PFSK-1 (cell line): ENCODE measurements at regions not wholly inside any gene's neighbourhood (a gene's known extent, or its start where the extent isn't known, plus 50 kb on each side); places are given as distances from the start of the nearest gene placed in this dataset.

ENCODE experiments used
- FOXP2 ChIP-seq: optimal IDR thresholded peaks from 2 replicates; pipeline ENCODE3; 2011; ENCODE audit warnings: borderline replicate concordance, control low read depth, inconsistent platforms; ENCODE audit not compliant: insufficient read depth; ENCODE audit errors: extremely low read length, extremely low read depth
- POLR2AphosphoS5 ChIP-seq: IDR thresholded peaks from 2 replicates; pipeline ENCODE4 v1.6.1; 2012; ENCODE audit warnings: low read depth, mild to moderate bottlenecking, control low read depth, low read length, moderate library complexity
- REST ChIP-seq, 2 experiments: IDR thresholded peaks; 2 replicates each; pipeline versions ENCODE4 v1.6.1 to v1.8.0; 2011 to 2012; ENCODE audit warnings: low read depth in 2 of 2, low read length in 2 of 2, control low read depth in 1 of 2, inconsistent platforms in 1 of 2, mild to moderate bottlenecking in 1 of 2, moderate library complexity in 1 of 2; ENCODE audit not compliant: insufficient read depth in 1 of 2
- SIN3A ChIP-seq: IDR thresholded peaks from 2 replicates; pipeline ENCODE4 v1.6.1; 2012; ENCODE audit warnings: mild to moderate bottlenecking, low read length, moderate library complexity, borderline replicate concordance; ENCODE audit not compliant: insufficient read depth
- TAF1 ChIP-seq: IDR thresholded peaks from 2 replicates; pipeline ENCODE4 v1.6.1; 2012; ENCODE audit warnings: low read length, control low read depth, borderline replicate concordance; ENCODE audit not compliant: insufficient read depth

- TF ChIP-seq POLR2AphosphoS5 (no peak), FOXP2 (no peak), TAF1 (no peak), REST (IDR thresholded peaks at IDR 0.05; ENCODE audit: insufficient read depth in 1 of 2, low read depth in 2 of 2, low read length in 2 of 2) (no peak), SIN3A (no peak)
Observed at GRCh38 chr4:58644549-58644948, 1534.4 kb upstream of the IGFBP7 start.
